Keratinocyte (primary cell): ENCODE measurements at regions not wholly inside any gene's neighbourhood (a gene's known extent, or its start where the extent isn't known, plus 50 kb on each side); places are given as distances from the start of the nearest gene placed in this dataset.

Experiments
- DNase-seq: peaks from one replicate; pipeline ENCODE4 v3.0.0-alpha.2; 2011; ENCODE audit warnings: low read depth, missing footprints, low spot score
- FAIRE-seq: peaks from 2 replicates; lab custom pipeline; 2011; peaks lifted over from hg19 to GRCh38; lab: Jason Lieb, UNC
- H2AFZ ChIP-seq: 2 replicates; pipeline ENCODE4 v1.6.0; 2012; ENCODE audit warnings: low read length, control low read depth, inconsistent platforms; ENCODE audit not compliant: control insufficient read depth
- H3K27ac ChIP-seq: 2 replicates; pipeline ENCODE4 v1.5.1; 2011; ENCODE audit warnings: low read length; ENCODE audit not compliant: control insufficient read depth, insufficient read depth
- H3K27me3 ChIP-seq: 3 replicates; pipeline ENCODE4 v1.6.0; 2011; ENCODE audit warnings: low read length; ENCODE audit not compliant: control insufficient read depth, insufficient read depth; ENCODE audit errors: extremely low read depth
- H3K36me3 ChIP-seq, 2 experiments: 2 replicates in 1 of 2; 3 replicates in 1 of 2; pipeline ENCODE4 v1.5.1; 2011; ENCODE audit warnings: low read length in 2 of 2, mild to moderate bottlenecking in 1 of 2; ENCODE audit not compliant: control insufficient read depth in 2 of 2, insufficient read depth in 2 of 2; ENCODE audit errors: extremely low read depth in 1 of 2
- H3K4me1 ChIP-seq: 3 replicates; pipeline ENCODE4 v1.5.1; 2011; ENCODE audit warnings: low read length; ENCODE audit not compliant: control insufficient read depth, insufficient read depth; ENCODE audit errors: extremely low read depth
- H3K4me2 ChIP-seq: 3 replicates; pipeline ENCODE4 v1.6.0; 2011; ENCODE audit warnings: low read depth, low read length; ENCODE audit not compliant: control insufficient read depth, insufficient read depth; ENCODE audit errors: extremely low read depth
- H3K4me3 ChIP-seq, 3 experiments: fragments of 200-600 bp in 1 of 3; sonication (generic) in 1 of 3; 2 replicates in 2 of 3; 3 replicates in 1 of 3; pipeline ENCODE4 v1.5.1; 2011 to 2016; ENCODE audit warnings: low read length in 3 of 3, mild to moderate bottlenecking in 3 of 3, control low read depth in 2 of 3, inconsistent platforms in 1 of 3, low read depth in 1 of 3, mixed read lengths in 1 of 3, mixed run types in 1 of 3, moderate library complexity in 1 of 3; ENCODE audit not compliant: control insufficient read depth in 2 of 3, insufficient read depth in 2 of 3; ENCODE audit errors: extremely low read depth in 1 of 3
- H3K79me2 ChIP-seq: 2 replicates; pipeline ENCODE4 v1.6.0; 2012; ENCODE audit warnings: low read length; ENCODE audit not compliant: control insufficient read depth, insufficient read depth
- H3K9ac ChIP-seq: 3 replicates; pipeline ENCODE4 v1.6.0; 2011; ENCODE audit warnings: low read length; ENCODE audit not compliant: control insufficient read depth, insufficient read depth; ENCODE audit errors: extremely low read depth
- H3K9me1 ChIP-seq: 3 replicates; pipeline ENCODE4 v1.6.0; 2011; ENCODE audit warnings: low read length; ENCODE audit not compliant: control insufficient read depth, insufficient read depth; ENCODE audit errors: extremely low read depth
- H3K9me3 ChIP-seq: 2 replicates; pipeline ENCODE4 v1.5.1; 2012; ENCODE audit warnings: low read depth, low read length; ENCODE audit not compliant: control insufficient read depth
- H4K20me1 ChIP-seq: 3 replicates; pipeline ENCODE4 v1.6.0; 2011; ENCODE audit warnings: low read length; ENCODE audit not compliant: control insufficient read depth, insufficient read depth; ENCODE audit errors: extremely low read depth
- CTCF ChIP-seq, 3 experiments: IDR thresholded peaks in 1 of 3; conservative IDR thresholded peaks in 1 of 3; optimal IDR thresholded peaks in 1 of 3; 2 replicates in 2 of 3; 3 replicates in 1 of 3; pipeline versions ENCODE3 to v1.5.1; 2011; ENCODE audit warnings: low read length in 3 of 3, mild to moderate bottlenecking in 3 of 3, moderate library complexity in 2 of 3, control low read depth in 1 of 3, inconsistent platforms in 1 of 3; ENCODE audit not compliant: insufficient read depth in 2 of 3; ENCODE audit errors: extremely low read depth in 1 of 3
- EZH2 ChIP-seq: IDR thresholded peaks from one replicate; pipeline ENCODE4 v1.6.1; 2012; ENCODE audit warnings: inconsistent platforms, mild to moderate bottlenecking, low read length, moderate library complexity
- dilution Hi-C: fragments of 300-500 bp; cut with MboI; formaldehyde crosslinking; loops from one replicate; pipeline ENCODE4 v1.7.0; 2020; ENCODE audit warnings: low sequenced_read_pairs; ENCODE audit not compliant: extremely low pct_ligation_motif_present

DNA sequence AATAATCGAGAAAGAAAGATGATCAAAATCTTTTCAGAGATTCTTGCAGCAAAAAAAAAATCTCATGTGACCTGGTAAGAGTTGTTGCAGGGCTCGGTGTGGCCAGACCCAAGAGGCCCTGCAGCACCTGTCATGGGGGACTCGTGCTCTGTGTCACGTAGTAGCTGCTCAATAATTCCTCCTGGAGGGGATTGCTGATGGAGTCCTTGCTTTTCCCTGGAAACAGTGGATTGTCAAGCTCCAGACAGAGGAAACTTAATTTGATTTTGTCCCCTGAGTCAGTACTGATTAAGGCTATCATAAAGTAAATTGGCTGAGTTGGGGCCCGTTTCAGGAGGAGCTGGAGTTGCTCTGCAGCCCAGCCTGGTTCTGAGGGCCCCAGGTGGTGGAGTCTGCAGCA, 125.2 kb downstream of the EDN3 start:
- FAIRE-seq = no peak
- no peak overlapping the region for H3K4me2 ChIP-seq
- TF ChIP-seq CTCF (optimal IDR thresholded peaks at IDR 0.05 in 1 of 3, IDR thresholded peaks at IDR 0.05 in 1 of 3, conservative IDR thresholded peaks at IDR 0.05 in 1 of 3; ENCODE audit: extremely low read depth in 1 of 3, insufficient read depth in 2 of 3, low read length in 3 of 3) (no peak), EZH2 (no peak)
- no peak overlapping the region for H3K4me3 ChIP-seq
- no peaks in the 10 kb centered on the region for H3K4me1 ChIP-seq
- no peaks in the 10 kb centered on the region for H3K36me3 ChIP-seq
- no peak for DNase-seq
- no peaks in the 10 kb centered on the region for H3K27me3 ChIP-seq
- H3K79me2 ChIP-seq = no peaks in the 10 kb centered on the region
- no peaks in the 10 kb centered on the region for H3K9me3 ChIP-seq
- no peak overlapping the region for H2AFZ ChIP-seq
- H3K27ac ChIP-seq = no peak overlapping the region
- H3K9ac ChIP-seq = no peak overlapping the region
- dilution Hi-C loops = no loop called here
- H4K20me1 ChIP-seq = no peaks in the 10 kb centered on the region
- H3K9me1 ChIP-seq = no peaks in the 10 kb centered on the region

- Histone ChIP-seq H3K9me1 (no peaks in the 10 kb centered on the region), H3K9ac (no peak overlapping the region), H3K36me3 (no peaks in the 10 kb centered on the region), H3K79me2 (no peaks in the 10 kb centered on the region), H4K20me1 (no peaks in the 10 kb centered on the region), H3K4me3 (no peak overlapping the region), H3K27ac (no peak overlapping the region), H3K27me3 (no peaks in the 10 kb centered on the region), H3K4me2 (no peak overlapping the region), H3K9me3 (no peaks in the 10 kb centered on the region), H3K4me1 (no peaks in the 10 kb centered on the region), H2AFZ (no peak overlapping the region)
- TF ChIP-seq EZH2 (no peak), CTCF (optimal IDR thresholded peaks at IDR 0.05 in 1 of 3, IDR thresholded peaks at IDR 0.05 in 1 of 3, conservative IDR thresholded peaks at IDR 0.05 in 1 of 3; ENCODE audit: extremely low read depth in 1 of 3, insufficient read depth in 2 of 3, low read length in 3 of 3) (no peak)
- no peak for FAIRE-seq
- DNase-seq = no peak
- dilution Hi-C loops = no loop called here
These were observed 127.6 kb downstream of the EDN3 start for GRCh38 chr20:59428006-59428405.
